ENCODE measurements at regions not wholly inside any gene's neighbourhood (a gene's known extent, or its start where the extent isn't known, plus 50 kb on each side); places are given as distances from the start of the nearest gene placed in this dataset.
A peak's percentile ranks its signal among the peaks of the same experiment; 100 is the strongest.

DNA sequence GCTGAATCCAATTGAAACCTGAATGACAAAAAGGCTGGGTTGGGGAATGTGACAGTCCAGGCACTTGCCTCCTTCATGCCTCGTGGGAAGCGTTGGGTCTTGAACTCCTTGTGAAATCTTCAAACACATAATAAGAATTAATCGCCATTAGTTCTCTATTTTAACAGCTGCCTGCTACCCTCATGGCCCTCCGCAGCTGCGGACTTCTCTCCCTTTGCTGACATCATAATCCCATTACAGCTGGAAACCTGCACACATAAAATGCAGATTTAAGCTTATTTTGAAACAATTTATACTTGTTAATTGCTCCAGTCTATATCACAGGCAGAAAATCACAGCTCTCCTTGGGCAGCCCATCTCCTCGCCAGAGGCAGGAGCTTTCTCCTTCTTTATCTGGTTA lies 403.0 kb upstream of the MKI67 start:
- Histone ChIP-seq H3K79me2 (ENCODE audit: insufficient read depth, low read length) (no peaks in the 10 kb centered on the region), H3F3A (ENCODE audit: insufficient read depth, low read length) (no peaks in the 10 kb centered on the region), H3K9me2 (ENCODE audit: low read depth, low read length) (no peaks in the 10 kb centered on the region), H3K9ac (ENCODE audit: low read length) (no peak overlapping the region), H2AFZ (ENCODE audit: low read length) (no peak overlapping the region), H3K4me2 (ENCODE audit: low read length) (no peak overlapping the region), H3K27me3 (ENCODE audit: insufficient read depth, low read length) (peaks cover 6% of the 10 kb centered on the region; the same call in 1 of the 2 replicates), H3K9me3 (ENCODE audit: low read length) (no peaks in the 10 kb centered on the region), H3K27ac (ENCODE audit: low read depth, low read length, poor library complexity, severe bottlenecking) (no peak overlapping the region), H3K4me1 (ENCODE audit: insufficient read depth, low read length, severe bottlenecking) (no peaks in the 10 kb centered on the region), H3K4me3 (ENCODE audit: low read depth, low read length, poor library complexity, severe bottlenecking) (no peak overlapping the region), H4K20me1 (ENCODE audit: insufficient read depth, low read length) (no peaks in the 10 kb centered on the region), H3K36me3 (ENCODE audit: insufficient read depth, low read length) (no peaks in the 10 kb centered on the region)
- no peak for TF ChIP-seq EZH2 (IDR thresholded peaks at IDR 0.05; ENCODE audit: borderline replicate concordance, low read length)
- no peak for TF ChIP-seq CTCF (IDR thresholded peaks at IDR 0.05; ENCODE audit: low read length)

DNA sequence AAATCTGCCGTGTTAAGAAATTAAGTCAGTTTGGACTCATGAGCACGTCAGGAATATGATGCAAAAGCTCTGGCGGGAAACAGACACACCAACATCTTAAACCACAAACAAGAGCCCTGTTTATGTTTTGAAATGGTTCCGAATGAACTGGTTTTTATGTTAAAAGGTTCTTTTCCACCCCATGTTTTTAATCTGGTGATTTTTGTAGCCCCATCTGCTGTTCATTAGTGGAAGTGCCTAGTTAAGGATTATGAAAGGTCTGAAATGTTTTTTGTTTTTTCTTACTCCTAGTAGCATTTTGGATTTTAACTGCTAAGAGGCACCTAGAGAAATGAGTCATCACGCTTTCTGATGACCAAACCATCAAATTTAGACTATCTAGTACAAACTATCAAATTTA lies 404.1 kb upstream of the MKI67 start:
- no peaks in the 10 kb centered on the region for H3F3A ChIP-seq (ENCODE audit: insufficient read depth, low read length)
- H3K36me3 ChIP-seq (ENCODE audit: insufficient read depth, low read length): no peaks in the 10 kb centered on the region
- no peak overlapping the region for H3K4me2 ChIP-seq (ENCODE audit: low read length)
- no peaks in the 10 kb centered on the region for H4K20me1 ChIP-seq (ENCODE audit: insufficient read depth, low read length)
- H3K9me2 ChIP-seq (ENCODE audit: low read depth, low read length): no peaks in the 10 kb centered on the region
- no peak for TF ChIP-seq EZH2 (IDR thresholded peaks at IDR 0.05; ENCODE audit: borderline replicate concordance, low read length)
- peak; percentile 50 for TF ChIP-seq CTCF (IDR thresholded peaks at IDR 0.05; ENCODE audit: low read length)
- no peaks in the 10 kb centered on the region for H3K4me1 ChIP-seq (ENCODE audit: insufficient read depth, low read length, severe bottlenecking)
- H3K27me3 ChIP-seq (ENCODE audit: insufficient read depth, low read length): peaks cover 6% of the 10 kb centered on the region; the same call in 1 of the 2 replicates
- no peak overlapping the region for H3K4me3 ChIP-seq (ENCODE audit: low read depth, low read length, poor library complexity, severe bottlenecking)
- no peak overlapping the region for H2AFZ ChIP-seq (ENCODE audit: low read length)
- H3K9ac ChIP-seq (ENCODE audit: low read length): no peak overlapping the region
- H3K9me3 ChIP-seq (ENCODE audit: low read length): no peaks in the 10 kb centered on the region
- no peak overlapping the region for H3K27ac ChIP-seq (ENCODE audit: low read depth, low read length, poor library complexity, severe bottlenecking)
- H3K79me2 ChIP-seq (ENCODE audit: insufficient read depth, low read length): no peaks in the 10 kb centered on the region

DNA sequence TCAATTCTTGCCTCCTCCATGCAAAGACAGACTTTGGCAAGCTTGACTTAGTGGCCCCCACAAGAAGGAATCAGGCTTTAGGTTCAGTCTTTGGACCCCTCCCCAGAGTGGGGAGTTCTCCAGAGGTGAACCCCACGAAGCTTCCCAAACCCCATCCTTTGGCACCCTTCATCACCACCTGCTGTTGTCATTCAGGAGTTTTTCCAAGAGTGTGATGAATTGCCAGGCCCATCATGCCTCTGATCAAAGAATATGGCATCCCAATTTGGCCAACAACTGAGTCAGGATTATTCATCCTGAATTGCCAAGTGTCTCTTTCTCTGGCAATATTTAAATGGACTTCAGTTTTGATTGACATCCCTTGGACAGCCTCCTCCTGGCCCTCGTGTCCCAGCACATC lies 404.7 kb upstream of the MKI67 start:
- Histone ChIP-seq H2AFZ (ENCODE audit: low read length) (no peak overlapping the region), H3K4me1 (ENCODE audit: insufficient read depth, low read length, severe bottlenecking) (no peaks in the 10 kb centered on the region), H3F3A (ENCODE audit: insufficient read depth, low read length) (no peaks in the 10 kb centered on the region), H3K9me2 (ENCODE audit: low read depth, low read length) (no peaks in the 10 kb centered on the region), H3K9me3 (ENCODE audit: low read length) (no peaks in the 10 kb centered on the region), H3K36me3 (ENCODE audit: insufficient read depth, low read length) (no peaks in the 10 kb centered on the region), H3K4me3 (ENCODE audit: low read depth, low read length, poor library complexity, severe bottlenecking) (no peak overlapping the region), H3K27ac (ENCODE audit: low read depth, low read length, poor library complexity, severe bottlenecking) (no peak overlapping the region), H3K79me2 (ENCODE audit: insufficient read depth, low read length) (no peaks in the 10 kb centered on the region), H3K4me2 (ENCODE audit: low read length) (no peak overlapping the region), H3K9ac (ENCODE audit: low read length) (no peak overlapping the region), H4K20me1 (ENCODE audit: insufficient read depth, low read length) (no peaks in the 10 kb centered on the region), H3K27me3 (ENCODE audit: insufficient read depth, low read length) (peaks cover 6% of the 10 kb centered on the region; the same call in 1 of the 2 replicates)
- TF ChIP-seq EZH2 (IDR thresholded peaks at IDR 0.05; ENCODE audit: borderline replicate concordance, low read length) (no peak), CTCF (IDR thresholded peaks at IDR 0.05; ENCODE audit: low read length) (no peak)
